DMS53 treated with DMSO at 0.1 percent for 48 hours (cell line): ENCODE measurements at regions not wholly inside any gene's neighbourhood (a gene's known extent, or its start where the extent isn't known, plus 50 kb on each side); places are given as distances from the start of the nearest gene placed in this dataset.

Source experiments
- DNase-seq: peaks from one replicate; lab custom pipeline; 2025; ENCODE audit not compliant: unreplicated experiment; lab: John Stamatoyannopoulos, UW

DNA sequence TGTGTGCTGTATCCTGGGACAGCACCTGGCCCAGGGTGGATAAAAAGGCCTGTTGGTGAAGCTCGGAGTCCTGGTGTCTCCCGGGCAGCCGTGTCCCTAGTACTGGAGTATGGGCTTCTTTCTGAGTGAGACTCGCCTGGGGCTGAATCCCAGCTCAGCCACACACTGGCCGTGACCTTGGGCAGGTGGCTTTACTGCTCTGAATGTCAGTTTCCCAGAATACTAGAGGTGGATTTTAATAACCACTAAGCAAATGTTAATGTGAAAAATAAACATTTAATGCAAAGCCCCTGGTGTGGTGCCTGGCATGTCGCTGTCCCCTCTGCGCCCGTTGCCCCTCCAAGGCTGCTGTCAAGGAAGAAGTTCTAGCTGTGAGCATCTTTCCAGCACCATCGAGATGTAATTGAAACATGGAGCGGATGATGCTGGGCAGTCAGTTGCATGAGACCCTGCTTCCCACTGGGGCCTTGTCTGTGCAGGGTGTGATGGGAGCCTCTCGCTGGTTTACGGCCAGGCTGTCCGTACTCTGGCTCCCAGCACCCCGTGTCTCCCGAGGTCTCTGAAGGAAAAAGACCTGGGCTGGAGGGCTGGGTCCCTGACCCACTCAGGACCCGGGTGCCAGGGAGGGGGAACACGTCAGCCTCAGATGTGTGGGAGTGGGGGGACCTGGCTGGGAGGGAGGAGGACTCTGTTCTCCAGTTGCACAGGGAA lies 527.8 kb downstream of the MATN1 start:
- DNase-seq: no peak

DNA sequence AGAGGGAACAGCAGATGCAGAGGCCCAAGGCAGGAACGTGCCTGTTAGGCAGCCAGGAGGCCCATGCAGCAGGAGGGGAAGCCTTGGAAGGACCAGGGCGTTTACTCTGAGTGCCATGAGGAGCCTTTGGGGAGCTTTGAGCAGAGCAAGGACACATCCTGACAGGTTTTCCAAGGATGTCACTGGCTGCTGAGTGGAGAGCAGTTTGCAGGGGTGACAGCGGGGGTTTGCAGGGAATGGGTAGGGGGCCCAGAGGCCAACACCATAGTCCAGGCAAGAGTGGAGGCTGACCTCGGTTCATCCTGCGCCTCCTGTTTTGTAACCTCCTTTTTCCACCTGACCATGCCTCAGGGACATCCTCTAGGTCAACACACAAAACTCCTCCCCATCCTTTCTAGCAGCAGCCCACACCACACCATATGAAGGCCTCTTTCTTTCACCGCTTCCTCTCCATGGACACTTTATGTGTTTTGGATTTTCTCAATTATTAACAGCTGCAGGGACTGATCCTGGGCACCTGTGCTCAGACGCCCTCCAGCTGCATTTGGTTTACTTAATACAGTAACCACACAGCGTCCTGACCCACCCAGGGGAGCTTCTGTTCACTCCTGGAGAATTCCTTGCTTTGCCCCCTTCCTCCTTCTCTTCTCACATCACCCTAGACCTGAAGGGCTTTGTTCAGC lies 528.5 kb downstream of the MATN1 start:
- no peak for DNase-seq

DNA sequence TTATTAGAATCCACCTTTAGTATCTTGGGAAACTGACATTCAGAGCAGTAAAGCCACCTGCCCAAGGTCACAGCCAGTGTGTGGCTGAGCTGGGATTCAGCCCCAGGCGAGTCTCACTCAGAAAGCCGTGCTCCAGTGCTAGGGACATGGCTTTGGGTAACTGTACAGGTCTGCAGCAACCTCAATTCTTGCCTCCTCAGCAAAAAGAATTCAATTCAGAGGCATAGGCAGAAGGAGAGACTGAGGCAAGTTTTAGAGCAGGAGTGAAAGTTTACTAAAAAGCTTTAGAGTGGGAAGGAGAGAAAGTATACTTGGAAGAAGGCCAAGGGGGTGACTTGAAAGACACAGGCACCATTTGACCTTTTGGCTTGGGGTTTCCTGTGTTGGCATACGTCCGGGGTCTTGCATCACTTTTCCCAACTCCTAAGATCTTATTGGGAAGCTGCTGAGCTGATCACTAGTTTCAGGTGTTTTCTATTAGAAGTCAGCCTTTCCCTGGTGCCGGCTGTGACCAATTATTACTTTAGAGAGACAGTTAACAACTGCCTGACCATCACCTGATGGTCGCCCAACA lies 529.3 kb downstream of the MATN1 start:
- DNase-seq: no peak

DNA sequence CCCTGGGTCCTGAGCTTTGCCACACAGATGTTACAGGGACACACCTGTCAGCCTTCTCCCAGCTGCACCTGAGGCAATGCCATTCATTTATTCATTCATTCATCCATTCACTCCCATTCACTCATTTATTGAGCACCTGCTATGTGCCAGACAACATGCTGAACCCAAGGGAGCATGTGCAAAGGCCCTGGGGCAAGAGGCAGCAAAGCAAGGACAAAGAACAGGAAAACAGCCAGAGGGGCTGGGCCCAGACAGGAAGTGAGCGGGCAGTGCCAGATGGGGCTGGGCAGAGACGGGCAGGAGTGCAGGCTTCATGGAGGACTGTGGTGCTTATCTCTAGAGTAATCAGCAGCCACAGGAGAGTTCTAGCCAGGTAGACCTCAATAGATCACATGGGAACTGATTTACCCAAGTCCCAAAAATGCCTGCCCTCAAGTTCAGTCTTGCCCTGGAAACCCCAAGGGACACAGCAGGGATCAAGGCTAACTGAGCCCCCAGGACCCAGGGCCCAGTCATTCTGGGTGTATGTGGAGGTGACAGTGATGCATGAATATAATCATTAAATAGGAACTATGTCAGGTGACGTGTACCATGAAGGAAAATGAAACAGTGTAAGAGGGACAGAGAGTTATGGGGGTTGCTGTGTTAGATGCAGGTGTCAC lies 530.3 kb downstream of the MATN1 start:
- DNase-seq: no peak

DNA sequence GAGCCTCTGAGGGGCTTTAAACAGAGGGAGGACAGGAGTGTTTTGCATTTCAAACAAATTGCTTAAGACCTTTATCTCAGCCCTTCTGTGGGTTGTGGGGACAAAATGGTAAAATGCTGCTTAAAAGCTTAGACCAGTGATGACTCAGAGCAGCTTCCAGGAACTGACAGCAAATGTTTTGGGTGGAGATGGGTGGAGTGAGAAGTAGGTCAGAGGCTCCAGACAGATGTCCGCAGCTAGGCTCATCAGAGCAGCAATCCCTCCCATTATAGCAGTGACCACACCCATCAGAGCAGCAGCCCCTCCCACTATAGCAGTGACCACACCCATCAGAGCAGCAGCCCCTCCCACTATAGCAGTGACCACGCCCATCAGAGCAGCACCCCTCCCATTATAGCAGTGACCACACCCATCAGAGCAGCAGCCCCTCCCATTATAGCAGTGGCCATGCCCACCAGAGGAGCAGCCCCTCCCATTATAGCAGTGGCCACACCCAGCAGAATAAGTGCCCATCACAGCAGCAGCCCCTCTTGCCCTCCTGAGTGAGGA lies 532.2 kb downstream of the MATN1 start:
- DNase-seq: no peak

DNA sequence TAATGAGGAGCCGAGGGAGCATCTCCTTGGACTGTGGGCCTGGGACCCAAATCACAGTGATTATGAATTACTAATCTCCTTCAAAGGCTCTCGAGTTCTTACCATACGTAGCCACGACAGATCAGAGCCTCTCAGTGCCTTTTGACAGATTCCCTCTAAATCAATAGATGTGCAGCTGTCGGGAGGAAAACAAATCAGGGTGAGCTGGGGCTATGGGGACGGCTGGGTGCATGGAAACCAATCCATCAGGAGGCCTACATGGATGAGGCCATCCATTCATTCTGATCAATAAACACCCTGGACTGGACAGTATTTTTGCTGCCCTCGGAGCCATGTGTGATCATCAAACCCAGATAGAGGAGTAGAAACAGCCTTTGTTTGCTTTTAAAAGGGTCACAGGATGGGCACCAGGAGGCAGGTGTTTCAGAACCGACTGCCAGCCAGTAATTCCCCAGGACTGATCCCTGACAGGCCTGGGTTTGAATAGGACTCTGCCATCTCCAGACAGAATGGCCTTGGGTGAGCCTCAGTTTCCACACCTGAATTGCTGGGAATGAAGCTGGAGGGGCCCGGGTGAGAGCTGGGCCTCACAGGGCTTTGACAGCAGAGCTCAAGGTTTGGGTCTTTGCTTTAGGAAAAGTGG lies 532.8 kb downstream of the MATN1 start:
- DNase-seq: no peak

DNA sequence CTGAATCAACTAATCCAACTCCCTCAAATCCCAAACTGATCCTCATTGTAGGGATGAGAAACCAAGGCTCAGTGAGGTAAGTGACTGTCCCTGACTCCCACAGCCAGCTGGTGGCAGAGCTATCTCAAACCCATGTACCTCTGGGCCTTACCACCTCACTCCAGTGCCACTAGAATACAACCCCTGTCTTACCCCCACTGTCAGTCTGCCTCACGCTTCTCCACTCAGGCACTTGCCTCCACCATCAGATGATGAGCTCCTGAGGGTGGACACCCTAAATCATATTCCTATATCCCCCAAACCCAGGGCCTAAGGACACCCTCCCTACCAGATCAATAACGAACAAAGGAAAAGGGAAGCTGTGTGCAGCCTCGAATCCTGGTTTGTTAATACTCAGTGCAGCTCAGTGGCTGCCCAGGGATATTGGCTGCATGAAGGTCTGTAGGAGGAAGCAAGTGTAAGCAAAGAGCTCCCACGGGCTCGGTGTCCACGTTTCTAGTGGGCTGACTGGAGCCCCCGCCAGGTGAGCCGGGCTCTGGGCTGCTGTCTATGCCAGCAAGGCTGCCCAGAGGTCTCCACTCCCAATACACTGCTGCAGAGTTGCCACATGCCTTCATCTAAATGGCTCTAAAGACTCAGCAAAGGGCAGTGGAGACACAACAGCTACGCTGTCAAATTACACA lies 533.4 kb downstream of the MATN1 start:
- no peak for DNase-seq

DNA sequence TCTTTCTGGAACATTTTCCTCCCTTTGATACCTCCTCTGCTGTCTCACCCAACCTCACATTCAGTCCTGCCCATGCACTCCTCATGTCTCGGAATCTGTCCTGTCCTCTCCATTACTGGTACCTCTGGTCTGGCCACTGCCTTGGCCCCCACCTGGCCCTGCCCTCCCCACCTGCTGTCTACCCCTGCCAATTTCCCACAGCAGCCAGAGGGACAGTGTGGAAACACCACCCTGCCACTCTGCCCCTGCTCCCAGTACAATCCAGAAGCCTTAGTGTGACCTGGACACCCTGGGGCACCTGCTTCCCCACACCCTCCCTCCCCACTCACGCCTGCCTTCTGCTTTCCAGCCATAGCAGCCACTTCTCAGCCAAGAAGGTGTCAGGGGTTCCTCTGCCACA lies 534.4 kb downstream of the MATN1 start:
- no peak for DNase-seq

DNA sequence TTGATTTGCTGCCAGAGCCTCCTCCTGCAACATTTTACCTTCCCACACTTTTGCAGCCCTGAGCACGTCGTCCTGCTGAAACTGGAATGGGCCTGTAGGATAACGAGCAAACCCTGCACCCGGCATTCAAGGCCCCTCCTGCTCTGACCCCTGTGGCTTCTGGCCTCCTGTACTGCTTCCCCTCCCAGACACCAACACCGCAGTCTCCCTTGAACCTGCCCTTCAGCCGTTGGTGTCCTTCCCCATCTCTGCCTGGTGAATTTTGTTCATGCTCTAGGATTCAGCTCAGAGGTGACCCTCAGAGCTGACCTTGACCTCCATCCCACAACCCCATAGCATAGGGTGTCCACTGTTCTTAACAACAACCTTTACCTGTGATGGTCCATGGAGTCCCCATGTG lies 535.1 kb downstream of the MATN1 start:
- DNase-seq: no peak

DNA sequence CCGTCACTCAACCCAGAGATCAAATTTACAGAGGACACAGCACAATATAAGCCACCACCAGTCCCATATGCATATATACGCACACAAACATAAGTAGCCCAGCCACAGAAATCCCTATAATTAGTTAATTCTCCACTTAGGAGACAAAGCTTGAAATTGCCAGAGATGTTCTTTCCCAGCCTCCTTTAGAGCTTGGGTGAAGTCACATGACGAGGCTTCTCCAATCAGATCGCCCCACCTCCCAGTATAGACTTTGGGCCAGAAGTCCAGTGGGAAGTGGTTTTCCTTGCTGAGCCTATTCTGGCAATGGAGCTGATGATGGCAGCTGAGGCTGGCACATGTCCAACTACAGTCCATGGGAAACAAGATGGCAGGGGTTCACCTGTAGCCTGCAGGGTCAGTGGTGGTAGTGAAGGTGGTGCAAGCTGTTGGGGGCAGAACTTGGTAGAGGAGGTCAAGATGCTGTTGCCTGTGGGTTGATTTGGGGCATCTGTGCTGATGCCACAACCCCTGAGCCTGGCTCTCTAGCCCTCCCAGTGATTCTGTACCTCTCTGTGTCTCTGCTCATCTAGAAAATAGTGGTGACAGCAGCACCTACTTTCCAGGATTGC lies 535.9 kb downstream of the MATN1 start:
- no peak for DNase-seq

DNA sequence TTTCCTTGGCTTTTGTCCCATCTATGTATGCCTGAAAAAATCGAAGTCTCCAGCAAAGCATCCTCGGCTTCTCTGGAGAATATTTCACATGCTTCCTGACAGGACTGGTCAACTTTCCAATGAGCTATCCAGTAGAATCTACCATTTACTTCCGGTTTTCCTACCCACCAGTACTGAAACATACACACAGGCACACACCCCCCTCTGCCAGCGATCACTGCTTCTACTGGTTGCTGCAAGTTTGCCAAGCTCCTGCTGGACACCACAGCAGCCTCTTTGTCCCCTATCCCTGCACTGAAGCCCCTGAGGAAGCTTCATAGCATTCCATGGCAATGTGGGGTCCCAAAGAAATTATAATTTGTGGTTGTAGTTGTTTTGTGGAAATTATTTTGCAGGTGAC lies 536.8 kb downstream of the MATN1 start:
- DNase-seq: no peak

DNA sequence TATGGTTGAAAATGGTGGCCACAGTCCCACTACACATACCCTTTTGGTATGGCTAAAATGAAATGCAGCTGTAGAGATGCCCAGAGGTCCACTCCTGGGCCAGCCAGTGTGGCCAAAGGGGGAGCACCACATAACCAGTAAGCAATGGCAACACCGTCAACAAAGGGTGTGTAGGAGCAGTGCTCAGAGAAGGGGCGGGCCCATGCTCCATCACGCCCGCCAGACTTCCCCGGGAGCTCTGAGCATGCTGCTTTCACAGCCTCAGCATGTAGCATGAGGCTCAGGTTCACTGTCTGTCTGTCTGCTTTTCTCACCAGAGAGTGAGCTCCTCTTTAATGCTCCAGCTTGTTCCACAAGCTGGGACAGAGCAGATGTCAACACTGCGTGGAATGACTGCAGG lies 537.6 kb downstream of the MATN1 start:
- DNase-seq: no peak

DNA sequence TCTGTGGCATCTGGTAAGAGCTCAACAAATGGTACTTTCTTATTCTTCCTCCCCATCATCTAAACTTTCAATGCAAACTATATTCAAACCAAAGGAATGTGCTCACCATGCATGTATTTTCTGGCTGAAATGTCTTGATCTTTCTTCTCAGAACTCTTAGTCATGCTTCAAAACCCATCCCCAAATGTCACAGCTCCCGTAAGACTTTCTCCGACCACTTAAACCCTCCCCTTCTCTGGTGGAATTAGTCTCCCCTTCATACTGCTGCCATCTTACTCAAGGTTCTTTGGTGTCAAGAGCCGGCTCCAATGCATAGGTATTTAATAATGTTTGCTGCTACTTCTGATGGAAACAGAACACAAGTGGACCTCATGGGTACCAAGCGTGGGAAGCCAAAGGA lies 538.1 kb downstream of the MATN1 start:
- no peak for DNase-seq

DNA sequence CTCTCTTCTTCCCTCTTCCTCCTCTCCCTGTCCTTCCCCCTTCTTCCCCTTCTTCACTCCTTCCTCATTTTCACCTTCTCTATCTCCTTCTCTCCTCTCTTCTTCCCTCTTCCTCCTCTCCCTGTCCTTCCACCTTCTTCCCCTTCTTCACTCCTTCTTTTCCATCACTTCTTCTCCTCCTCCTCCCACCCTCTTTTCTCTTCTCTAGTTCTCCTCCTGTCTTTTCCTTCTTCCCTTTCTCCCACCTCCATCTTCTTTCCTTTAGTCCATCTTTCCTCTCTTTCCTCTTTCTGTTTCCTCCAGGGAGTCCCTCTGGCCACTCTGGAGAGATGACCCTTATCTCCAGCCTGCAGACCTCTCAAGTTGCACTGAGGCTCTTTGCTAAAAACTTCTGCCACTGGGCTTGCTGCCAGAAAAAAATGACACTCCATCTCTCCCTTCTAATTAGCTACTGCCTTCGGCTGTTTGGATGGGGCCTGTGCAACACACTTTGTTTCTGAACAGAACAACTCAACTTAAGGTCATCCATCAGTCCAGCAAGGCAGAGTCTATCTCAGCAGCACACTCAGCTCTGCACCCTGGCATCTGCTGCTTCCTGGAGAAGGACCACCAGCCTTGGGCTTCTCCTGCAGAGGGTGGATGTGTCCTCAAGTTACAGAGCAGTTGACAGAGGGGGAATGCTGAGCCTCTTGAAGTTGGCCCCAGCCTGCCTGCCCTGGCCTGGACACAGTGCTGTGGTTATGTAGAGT lies 538.8 kb downstream of the MATN1 start:
- DNase-seq: no peak

DNA sequence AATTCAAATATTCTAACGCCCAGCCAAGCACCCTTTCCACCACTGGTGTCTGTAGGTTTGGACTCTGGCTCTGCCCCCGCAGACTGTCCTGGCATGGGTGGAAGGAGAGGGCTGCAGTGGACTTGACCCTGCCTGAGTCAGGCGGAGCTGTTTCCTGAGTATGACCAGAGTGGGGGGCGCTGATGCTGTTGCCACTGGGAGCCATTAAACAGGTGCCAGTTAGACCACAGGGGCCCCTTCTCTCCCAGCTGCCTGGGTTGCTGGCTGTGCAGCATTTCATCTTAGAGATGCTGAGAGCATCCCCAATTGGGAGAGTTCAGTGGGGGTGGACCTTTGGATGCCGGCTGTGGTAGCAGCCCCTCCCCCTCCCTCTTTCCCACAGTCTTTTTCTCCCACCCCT lies 539.5 kb downstream of the MATN1 start:
- DNase-seq: no peak

DNA sequence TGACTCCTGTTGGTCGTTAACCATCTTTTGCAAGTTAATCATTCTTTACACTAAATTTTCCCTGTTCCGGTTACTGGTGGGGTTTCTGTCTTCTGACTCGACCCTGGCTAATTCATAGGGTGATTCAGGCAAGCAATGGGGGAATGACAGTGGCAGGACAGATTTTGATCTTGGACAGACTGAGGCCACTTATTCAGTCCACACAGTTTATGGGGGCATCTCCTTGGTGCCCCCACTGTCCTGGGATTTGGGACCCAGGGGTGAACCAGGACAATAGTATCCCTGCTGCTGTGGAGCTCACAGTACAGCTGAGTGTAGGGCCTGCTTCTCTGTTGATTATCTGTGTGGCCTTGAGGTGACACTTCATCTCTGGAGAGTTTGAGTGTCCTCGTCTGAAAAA lies 540.4 kb downstream of the MATN1 start:
- no peak for DNase-seq

DNA sequence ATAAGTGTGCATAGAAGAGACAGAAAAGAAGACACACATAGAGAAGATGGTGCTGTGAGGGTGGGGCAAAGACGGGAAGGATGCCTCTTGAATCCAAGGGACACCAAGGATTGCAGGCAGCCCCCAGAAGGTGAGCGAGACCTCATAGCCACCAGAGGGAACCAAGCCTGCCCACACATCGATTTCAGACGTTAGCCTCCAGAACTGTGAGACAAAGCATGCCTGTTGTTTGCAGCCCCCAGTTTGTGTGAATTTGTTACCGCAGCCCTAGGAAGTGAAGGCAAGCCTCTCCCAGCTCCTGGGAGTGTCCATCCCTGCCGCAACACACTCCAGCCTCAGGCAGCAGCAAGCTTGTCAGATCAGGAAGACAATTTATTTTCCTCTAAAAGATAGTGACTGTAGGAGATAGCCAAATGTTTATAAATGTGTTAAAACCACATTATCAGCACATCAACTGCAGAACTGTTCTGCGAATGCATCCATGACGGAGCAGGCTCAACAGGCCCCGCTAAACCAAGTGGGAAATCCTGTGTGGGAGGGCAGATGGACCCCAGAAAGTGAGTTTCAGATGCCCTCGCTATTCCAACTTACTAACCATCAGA lies 543.3 kb downstream of the MATN1 start:
- DNase-seq: no peak

DNA sequence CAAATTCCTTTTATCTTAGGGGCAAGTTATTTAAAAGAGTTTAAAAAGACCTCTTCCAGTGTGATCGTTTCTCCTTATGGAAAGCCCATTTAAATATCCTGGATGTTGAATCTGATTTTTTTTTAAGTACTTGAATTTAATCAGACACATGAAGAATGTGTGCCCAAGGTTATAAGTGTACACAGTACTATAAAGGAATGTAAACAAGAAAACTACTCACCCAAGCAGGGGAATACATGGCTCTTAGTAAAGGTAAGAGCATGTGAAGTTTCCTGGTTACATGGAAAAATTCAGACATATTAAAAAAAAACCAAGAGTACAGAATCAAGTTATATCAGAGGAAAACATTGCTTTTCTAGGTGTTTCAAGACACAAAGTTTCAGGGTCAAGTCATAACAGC lies 546.9 kb downstream of the MATN1 start:
- no peak for DNase-seq

DNA sequence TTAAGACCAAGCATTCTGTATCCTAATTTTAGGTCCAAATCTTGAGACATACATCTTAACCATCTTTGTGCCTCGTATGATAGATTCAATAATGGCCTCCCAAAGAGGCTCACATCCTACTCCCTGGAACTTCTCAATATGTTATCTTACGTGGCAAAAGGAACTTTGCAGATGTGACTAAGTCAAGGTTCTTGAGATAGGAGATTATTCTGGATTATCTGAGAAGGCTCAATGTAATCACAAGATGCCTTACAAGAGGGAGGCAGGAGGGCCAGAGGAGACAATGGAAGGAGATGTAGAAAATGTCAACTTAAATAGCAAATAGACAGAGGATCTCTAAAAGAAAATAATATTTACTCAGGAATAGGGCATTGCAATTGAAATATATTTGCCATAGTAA lies 548.9 kb downstream of the MATN1 start:
- DNase-seq: no peak
